ENCODE measurements at regions not wholly inside any gene's neighbourhood (a gene's known extent, or its start where the extent isn't known, plus 50 kb on each side); places are given as distances from the start of the nearest gene placed in this dataset.

- TF ChIP-seq CTCF (IDR thresholded peaks at IDR 0.05; ENCODE audit: low read length) (no peak), EZH2 (IDR thresholded peaks at IDR 0.05; ENCODE audit: borderline replicate concordance, low read length) (no peak)
Measured at GRCh38 chr2:198408171-198408570, 603.8 kb downstream of the PLCL1 start.

Data from OCI-LY1 (cell line).